ENCODE measurements at regions not wholly inside any gene's neighbourhood (a gene's known extent, or its start where the extent isn't known, plus 50 kb on each side); places are given as distances from the start of the nearest gene placed in this dataset.

- DNase-seq (ENCODE audit: low read depth), result peak; percentile 44
Observed at GRCh38 chr19:29263305-29264135, 50.6 kb upstream of the UQCRFS1 start.

- DNase-seq (ENCODE audit: low read depth), result no peak
Observed at GRCh38 chr19:29264897-29265296, 51.9 kb upstream of the UQCRFS1 start.

- DNase-seq (ENCODE audit: low read depth), result no peak
Observed at GRCh38 chr19:29265436-29265835, 52.5 kb upstream of the UQCRFS1 start.

GRCh38 chr19:29266001-29266400, 53.0 kb upstream of the UQCRFS1 start:
- no peak for DNase-seq (ENCODE audit: low read depth)

GRCh38 chr19:29266603-29267002, 53.7 kb upstream of the UQCRFS1 start:
- no peak for DNase-seq (ENCODE audit: low read depth)

GRCh38 chr19:29267701-29268100, 54.8 kb upstream of the UQCRFS1 start:
- DNase-seq (ENCODE audit: low read depth), result no peak

GRCh38 chr19:29268103-29268502, 55.2 kb upstream of the UQCRFS1 start:
- no peak for DNase-seq (ENCODE audit: low read depth)

- DNase-seq (ENCODE audit: low read depth), result no peak
Observed at GRCh38 chr19:29268721-29269393, 55.9 kb upstream of the UQCRFS1 start.

GRCh38 chr19:29269641-29270040, 56.7 kb upstream of the UQCRFS1 start:
- DNase-seq (ENCODE audit: low read depth), result no peak

- no peak for DNase-seq (ENCODE audit: low read depth)
Observed at GRCh38 chr19:29271341-29271740, 58.4 kb upstream of the UQCRFS1 start.

GRCh38 chr19:29271911-29272310, 59.0 kb upstream of the UQCRFS1 start:
- no peak for DNase-seq (ENCODE audit: low read depth)

GRCh38 chr19:29273000-29273640, 60.2 kb upstream of the UQCRFS1 start:
- no peak for DNase-seq (ENCODE audit: low read depth)

GRCh38 chr19:29275266-29275665, 62.3 kb upstream of the UQCRFS1 start:
- no peak for DNase-seq (ENCODE audit: low read depth)

- DNase-seq (ENCODE audit: low read depth), result peak; percentile 37
Observed at GRCh38 chr19:29277102-29277501, 64.2 kb upstream of the UQCRFS1 start.

GRCh38 chr19:29278716-29279115, 65.8 kb upstream of the UQCRFS1 start:
- no peak for DNase-seq (ENCODE audit: low read depth)

- no peak for DNase-seq (ENCODE audit: low read depth)
Observed at GRCh38 chr19:29283366-29283765, 70.4 kb upstream of the UQCRFS1 start.

- DNase-seq (ENCODE audit: low read depth), result no peak
Observed at GRCh38 chr19:29285187-29285687, 72.3 kb upstream of the UQCRFS1 start.

- no peak for DNase-seq (ENCODE audit: low read depth)
Observed at GRCh38 chr19:29285878-29286277, 72.9 kb upstream of the UQCRFS1 start.

GRCh38 chr19:29287061-29287460, 74.1 kb upstream of the UQCRFS1 start:
- DNase-seq (ENCODE audit: low read depth), result no peak

GRCh38 chr19:29288256-29288655, 75.3 kb upstream of the UQCRFS1 start:
- no peak for DNase-seq (ENCODE audit: low read depth)

- DNase-seq (ENCODE audit: low read depth), result no peak
Observed at GRCh38 chr19:29289020-29289419, 76.1 kb upstream of the UQCRFS1 start.

GRCh38 chr19:29290853-29291252, 77.9 kb upstream of the UQCRFS1 start:
- DNase-seq (ENCODE audit: low read depth), result no peak

- DNase-seq (ENCODE audit: low read depth), result no peak
Observed at GRCh38 chr19:29292153-29292552, 79.2 kb upstream of the UQCRFS1 start.
